ENCODE measurements at regions not wholly inside any gene's neighbourhood (a gene's known extent, or its start where the extent isn't known, plus 50 kb on each side); places are given as distances from the start of the nearest gene placed in this dataset.

- Histone ChIP-seq H3K79me2 (ENCODE audit: control insufficient read depth in 1 of 2, insufficient read depth in 2 of 2, low read length in 2 of 2) (no peaks in the 10 kb centered on the region), H2BK12ac (ENCODE audit: low read depth, low read length) (no peak overlapping the region), H2AK5ac (ENCODE audit: low read depth, low read length) (no peak overlapping the region), H2BK120ac (replicated peaks; ENCODE audit: low read depth, low read length) (no peak overlapping the region), H3K27me3 (replicated peaks in 1 of 4; ENCODE audit: control insufficient read depth in 3 of 4, extremely low read depth in 1 of 4, insufficient read depth in 3 of 4, low read length in 3 of 4) (no peaks in the 10 kb centered on the region), H3K4me3 (ENCODE audit: extremely low read depth in 1 of 4, insufficient read depth in 2 of 4, low read depth in 3 of 4, low read length in 4 of 4) (no peak overlapping the region), H4K8ac (ENCODE audit: extremely low read depth, insufficient read depth, low read length) (no peak overlapping the region), H4K91ac (replicated peaks; ENCODE audit: insufficient read length, low read length) (no peak overlapping the region), H2BK15ac (ENCODE audit: low read length) (no peak overlapping the region), H2AFZ (ENCODE audit: low read length) (no peak overlapping the region), H3K56ac (replicated peaks; ENCODE audit: insufficient read length, low read depth, low read length) (no peak overlapping the region), H3K27ac (ENCODE audit: low read depth, low read length) (no peak overlapping the region), H2BK20ac (ENCODE audit: low read length) (no peak overlapping the region), H3K79me1 (ENCODE audit: low read depth, low read length) (no peaks in the 10 kb centered on the region), H3K9me3 (ENCODE audit: insufficient read depth in 2 of 2, low read depth in 1 of 2, low read length in 1 of 2) (no peaks in the 10 kb centered on the region), H3K4me2 (ENCODE audit: insufficient read depth in 1 of 2, low read depth in 2 of 2, low read length in 2 of 2) (no peak overlapping the region), H4K20me1 (replicated peaks in 1 of 2; ENCODE audit: control insufficient read depth in 1 of 2, insufficient read depth in 2 of 2, low read length in 2 of 2) (no peaks in the 10 kb centered on the region), H3K4me1 (replicated peaks in 1 of 4; ENCODE audit: control insufficient read depth in 3 of 4, insufficient read depth in 4 of 4, low read length in 3 of 4) (no peaks in the 10 kb centered on the region), H3K9ac (replicated peaks in 1 of 4; ENCODE audit: extremely low read depth in 1 of 4, low read depth in 3 of 4, low read length in 3 of 4) (no peak overlapping the region), H4K5ac (ENCODE audit: insufficient read length, low read depth, low read length) (no peak overlapping the region), H2BK5ac (ENCODE audit: low read depth, low read length) (no peak overlapping the region), H3K23me2 (ENCODE audit: low read depth, low read length) (no peaks in the 10 kb centered on the region), H3K36me3 (ENCODE audit: control insufficient read depth in 2 of 4, insufficient read depth in 4 of 4, low read length in 3 of 4) (no peaks in the 10 kb centered on the region), H3K14ac (ENCODE audit: insufficient read length) (no peak overlapping the region), H3K18ac (ENCODE audit: extremely low read depth, low read length) (no peak overlapping the region), H3K23ac (ENCODE audit: insufficient read length) (no peak overlapping the region), H3K4ac (replicated peaks; ENCODE audit: insufficient read length, low read depth, low read length) (no peak overlapping the region)
- no peak for TF ChIP-seq EZH2 (IDR thresholded peaks at IDR 0.05; ENCODE audit: low read depth, low read length, severe bottlenecking)
- TF ChIP-seq POLR2A (IDR thresholded peaks at IDR 0.05; ENCODE audit: control extremely low read depth in 1 of 2, low read depth in 2 of 2, low read length in 2 of 2): no peak
- no peak for TF ChIP-seq RXRA (IDR thresholded peaks at IDR 0.05; ENCODE audit: insufficient read depth, low read depth, low read length)
- no peak for TF ChIP-seq JUND (IDR thresholded peaks at IDR 0.05; ENCODE audit: low read length)
- no peak for TF ChIP-seq CHD2 (IDR thresholded peaks at IDR 0.05; ENCODE audit: low read length)
- TF ChIP-seq HDAC2 (IDR thresholded peaks at IDR 0.05; ENCODE audit: borderline replicate concordance in 1 of 2, low read depth in 2 of 2, low read length in 2 of 2): no peak
- no peak for TF ChIP-seq BACH1 (IDR thresholded peaks at IDR 0.05; ENCODE audit: low read length)
- TF ChIP-seq E2F6 (IDR thresholded peaks at IDR 0.05): no peak
- no peak for TF ChIP-seq TCF12 (IDR thresholded peaks at IDR 0.05; ENCODE audit: low read depth, low read length)
- no peak for TF ChIP-seq SP2 (IDR thresholded peaks at IDR 0.05; ENCODE audit: low read length)
- no peak for TF ChIP-seq YY1 (IDR thresholded peaks at IDR 0.05; ENCODE audit: low read depth, low read length)
- no peak for TF ChIP-seq TEAD4 (IDR thresholded peaks at IDR 0.05; ENCODE audit: low read depth, low read length)
- TF ChIP-seq ASH2L (IDR thresholded peaks at IDR 0.05; ENCODE audit: low read length): no peak
- TF ChIP-seq RBBP5 (IDR thresholded peaks at IDR 0.05; ENCODE audit: borderline replicate concordance, low read depth, low read length): no peak
- no peak for TF ChIP-seq SRF (IDR thresholded peaks at IDR 0.05; ENCODE audit: low read depth, low read length)
- no peak for TF ChIP-seq POU5F1 (IDR thresholded peaks at IDR 0.05; ENCODE audit: low read depth, low read length)
- TF ChIP-seq SP1 (IDR thresholded peaks at IDR 0.05; ENCODE audit: low read depth, low read length): no peak
- CTCF ChIA-PET (ENCODE audit: partially characterized antibody): interaction anchor here (0.7 kb wide), 1 partner anchor 34 kb away, joined by 3 read pairs; no protein-coding TSS in a partner anchor
- no peak for FAIRE-seq
- DNase-seq (ENCODE audit: low read depth in 1 of 2, low spot score in 2 of 2): no peak
- 98% methylated on average over 4 of the region's 4 CpGs; no CpG with 5 or more reads in 1 of the 2 experiments for WGBS, 2 experiments (ENCODE audit: extremely low coverage in 1 of 2, insufficient coverage in 1 of 2, insufficient read length in 1 of 2, insufficient replicate concordance in 2 of 2, low coverage in 1 of 2, low lambda C conversion rate in 2 of 2, missing lambda C conversion rate in 1 of 2)
- POLR2A ChIA-PET (ENCODE audit: partially characterized antibody): no interaction called here
Observed at GRCh38 chr17:14596224-14596623, 295.3 kb downstream of the HS3ST3B1 start.

Measured in H1 (cell line).